Osteoblast (primary cell): ENCODE measurements at regions not wholly inside any gene's neighbourhood (a gene's known extent, or its start where the extent isn't known, plus 50 kb on each side); places are given as distances from the start of the nearest gene placed in this dataset.

ENCODE experiments used
- DNase-seq: peaks from one replicate; pipeline ENCODE4 v3.0.0; 2011; ENCODE audit warnings: low spot score, mixed read lengths; ENCODE audit not compliant: insufficient read length; ENCODE audit errors: missing footprints
- H2AFZ ChIP-seq: 2 replicates; pipeline ENCODE4 v1.6.0; 2011; ENCODE audit warnings: mild to moderate bottlenecking, low read length
- H3K27ac ChIP-seq: 2 replicates; pipeline ENCODE4 v1.5.1; 2011; ENCODE audit warnings: mild to moderate bottlenecking, low read depth, low read length, moderate library complexity
- H3K27me3 ChIP-seq: 2 replicates; pipeline ENCODE4 v1.6.0; 2012; ENCODE audit warnings: mild to moderate bottlenecking, control low read depth, inconsistent platforms, low read length, moderate library complexity; ENCODE audit not compliant: insufficient read depth
- H3K36me3 ChIP-seq: 2 replicates; pipeline ENCODE4 v1.5.1; 2011; ENCODE audit warnings: mild to moderate bottlenecking, low read length, control low read depth, moderate library complexity; ENCODE audit not compliant: insufficient read depth
- H3K4me1 ChIP-seq: 2 replicates; pipeline ENCODE4 v1.5.1; 2011; ENCODE audit warnings: mild to moderate bottlenecking, low read length, control low read depth, moderate library complexity; ENCODE audit not compliant: insufficient read depth
- H3K4me2 ChIP-seq: 2 replicates; pipeline ENCODE4 v1.6.0; 2011; ENCODE audit warnings: mild to moderate bottlenecking, low read length; ENCODE audit not compliant: insufficient read depth
- H3K4me3 ChIP-seq: fragments of 200-600 bp; sonication (generic); 3 replicates; pipeline ENCODE4 v1.5.1; 2012; ENCODE audit warnings: mild to moderate bottlenecking, low read length, inconsistent platforms; ENCODE audit not compliant: insufficient read depth
- H3K79me2 ChIP-seq: 2 replicates; pipeline ENCODE4 v1.6.0; 2012; ENCODE audit warnings: mild to moderate bottlenecking, low read length, control low read depth, inconsistent platforms; ENCODE audit not compliant: insufficient read depth
- H3K9me3 ChIP-seq: 2 replicates; pipeline ENCODE4 v1.5.1; 2011; ENCODE audit warnings: low read depth, low read length, control low read depth
- H4K20me1 ChIP-seq: 2 replicates; pipeline ENCODE4 v1.6.0; 2012; ENCODE audit warnings: mild to moderate bottlenecking, low read length, control low read depth; ENCODE audit not compliant: insufficient read depth
- CTCF ChIP-seq: IDR thresholded peaks from 2 replicates; pipeline ENCODE4 v1.5.1; 2011; ENCODE audit warnings: mild to moderate bottlenecking, low read depth, low read length, moderate library complexity; ENCODE audit errors: extremely low read depth

- Histone ChIP-seq H3K27me3 (peaks cover 45% of the 10 kb centered on the region), H3K4me2 (peak overlapping the region; percentile 66), H3K4me1 (no peaks in the 10 kb centered on the region), H2AFZ (no peak overlapping the region), H3K27ac (no peak overlapping the region), H3K36me3 (no peaks in the 10 kb centered on the region), H3K4me3 (peak overlapping the region; percentile 55), H3K9me3 (no peaks in the 10 kb centered on the region), H4K20me1 (no peaks in the 10 kb centered on the region), H3K79me2 (no peaks in the 10 kb centered on the region)
- peak; percentile 81 for DNase-seq
- no peak for TF ChIP-seq CTCF
These were observed 75.9 kb downstream of the ZIC5 start for GRCh38 chr13:99895444-99896368.

GRCh38 chr13:99894840-99895443, 76.6 kb downstream of the ZIC5 start:
- Histone ChIP-seq H2AFZ (peak overlapping the region; percentile 15), H3K27me3 (peaks cover 45% of the 10 kb centered on the region), H3K9me3 (no peaks in the 10 kb centered on the region), H3K36me3 (no peaks in the 10 kb centered on the region), H3K4me2 (peak overlapping the region; percentile 66), H3K4me1 (no peaks in the 10 kb centered on the region), H3K4me3 (peak overlapping the region; percentile 55), H3K27ac (no peak overlapping the region), H3K79me2 (no peaks in the 10 kb centered on the region), H4K20me1 (no peaks in the 10 kb centered on the region)
- TF ChIP-seq CTCF, result no peak
- DNase-seq, result peak; percentile 81

- Histone ChIP-seq H3K36me3 (no peaks in the 10 kb centered on the region), H3K4me2 (peak overlapping the region; percentile 66), H4K20me1 (no peaks in the 10 kb centered on the region), H3K4me3 (no peak overlapping the region), H2AFZ (no peak overlapping the region), H3K79me2 (no peaks in the 10 kb centered on the region), H3K27me3 (peaks cover 45% of the 10 kb centered on the region), H3K4me1 (no peaks in the 10 kb centered on the region), H3K27ac (no peak overlapping the region), H3K9me3 (no peaks in the 10 kb centered on the region)
- TF ChIP-seq CTCF, result no peak
- no peak for DNase-seq
These were observed 77.3 kb downstream of the ZIC5 start for GRCh38 chr13:99894105-99894839.
